Prostate gland (tissue), 2 donors: ENCODE measurements at regions not wholly inside any gene's neighbourhood (a gene's known extent, or its start where the extent isn't known, plus 50 kb on each side); places are given as distances from the start of the nearest gene placed in this dataset.

Experiments
- CTCF ChIP-seq, 4 experiments: fragments of 200-600 bp in 2 of 4; fragments of 450-650 bp in 2 of 4; sonication (generic) in 2 of 4; IDR thresholded peaks; 1 replicate in 3 of 4; 2 replicates in 1 of 4; pipeline ENCODE4 v1.5.1; 2016 to 2019; ENCODE audit warnings: antibody characterized with exemption in 4 of 4, mild to moderate bottlenecking in 2 of 4, moderate library complexity in 2 of 4
- POLR2A ChIP-seq: fragments of 450-650 bp; IDR thresholded peaks from one replicate; pipeline ENCODE4 v1.6.1; 2016; ENCODE audit warnings: antibody characterized with exemption, mild to moderate bottlenecking
- POLR2AphosphoS5 ChIP-seq: sonication (generic); formaldehyde crosslinking; IDR thresholded peaks from one replicate; pipeline ENCODE4 v1.6.1; 2017; ENCODE audit warnings: antibody characterized with exemption

DNA sequence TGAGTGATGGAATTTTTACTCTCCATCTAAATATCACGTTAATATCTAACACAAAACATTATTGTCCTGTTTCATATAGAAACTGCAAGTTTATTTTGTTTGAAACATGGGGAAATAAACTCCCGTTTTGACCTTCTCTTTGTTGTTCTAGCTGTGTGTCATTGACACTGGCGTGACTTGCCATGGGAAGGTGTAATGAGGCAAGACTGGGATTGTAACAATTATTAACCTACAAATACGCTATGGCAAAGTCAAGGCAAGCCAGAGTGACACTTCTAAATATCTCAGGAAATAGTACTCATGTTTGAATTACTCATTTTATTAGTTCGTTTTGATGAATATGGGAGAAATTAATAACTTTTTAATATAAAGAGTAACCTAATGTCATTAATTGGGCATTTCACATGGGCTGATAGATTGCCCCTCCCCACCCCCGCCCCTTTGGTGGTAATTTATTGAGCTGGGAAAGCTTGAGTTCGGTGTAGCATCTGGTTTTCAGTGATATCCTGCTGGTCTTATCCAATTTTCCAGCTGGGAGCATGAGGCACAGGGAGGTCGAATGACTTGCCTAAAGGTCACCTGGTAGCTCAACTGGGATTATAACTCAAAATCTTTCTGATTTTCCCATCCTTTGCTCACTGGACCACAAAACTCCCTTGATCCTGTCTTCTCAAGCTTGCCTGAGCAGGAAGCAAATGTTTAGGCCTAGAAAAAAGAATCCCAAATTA, 380.6 kb upstream of the JAG1 start:
- no peak for TF ChIP-seq CTCF (IDR thresholded peaks at IDR 0.05)
- TF ChIP-seq POLR2AphosphoS5 = no peak
- no peak for TF ChIP-seq POLR2A
